Naive thymus-derived CD8-positive, alpha-beta T cell (primary cell): ENCODE measurements at regions not wholly inside any gene's neighbourhood (a gene's known extent, or its start where the extent isn't known, plus 50 kb on each side); places are given as distances from the start of the nearest gene placed in this dataset.

ENCODE experiments used
- ATAC-seq, 2 donors: fragments of 150-1000 bp; cut with Tn5 transposase in 1 of 2; sonication (Bioruptor Pico), chemical (Tn5 transposase) in 1 of 2; 1 replicate in 1 of 2; 2 replicates in 1 of 2; pipeline ENCODE4 v1.10.0; 2021; ENCODE audit warnings: mild to moderate bottlenecking in 2 of 2, moderate library complexity in 2 of 2
- POLR2A ChIA-PET: fragments of 350-600 bp; sonication (Branson Sonifier 250); formaldehyde crosslinking; loops from one replicate; lab custom pipeline; 2021; ENCODE audit warnings: antibody characterized with exemption; lab: Charles Lee
- DNase-seq, 10 donors: peaks; one replicate each; pipeline versions ENCODE4 v3.0.0 to v3.0.0-alpha.2; 2020 to 2022
- H3K27ac Mint-ChIP-seq, 10 donors: one replicate each; pipeline ENCODE4 v1.8.0; 2020 to 2022; ENCODE audit warnings: mild to moderate bottlenecking in 10 of 10, mixed read lengths in 10 of 10, moderate library complexity in 4 of 10, inconsistent platforms in 1 of 10
- H3K27me3 Mint-ChIP-seq, 5 donors: one replicate each; pipeline ENCODE4 v1.8.0; 2021 to 2022; ENCODE audit warnings: mixed read lengths in 5 of 5
- H3K36me3 Mint-ChIP-seq, 3 donors: one replicate each; pipeline ENCODE4 v1.8.0; 2020 to 2022; ENCODE audit warnings: mixed read lengths in 3 of 3, mild to moderate bottlenecking in 2 of 3, inconsistent platforms in 1 of 3
- H3K4me1 Mint-ChIP-seq, 4 donors: one replicate each; pipeline ENCODE4 v1.8.0; 2021 to 2022; ENCODE audit warnings: mixed read lengths in 4 of 4
- H3K4me3 Mint-ChIP-seq, 10 donors: one replicate each; pipeline ENCODE4 v1.8.0; 2020 to 2022; ENCODE audit warnings: mild to moderate bottlenecking in 10 of 10, mixed read lengths in 10 of 10, moderate library complexity in 6 of 10, inconsistent platforms in 1 of 10
- H3K9me3 Mint-ChIP-seq, 9 donors: one replicate each; pipeline ENCODE4 v1.8.0; 2020 to 2022; ENCODE audit warnings: mixed read lengths in 9 of 9, mild to moderate bottlenecking in 3 of 9, inconsistent platforms in 1 of 9, moderate library complexity in 1 of 9

- H3K27me3 Mint-ChIP-seq, result no peaks in the 10 kb centered on the region
- H3K27ac Mint-ChIP-seq, result peak overlapping the region in 2 of 10 donors; percentile 4 to 6
- H3K9me3 Mint-ChIP-seq, result peaks cover 0 to 15% (median 4%) of the 10 kb centered on the region in 9 donors
- ATAC-seq (no peak), DNase-seq (no peak)
- POLR2A ChIA-PET, result no interaction called here
- H3K4me3 Mint-ChIP-seq, result no peak overlapping the region
- peaks cover 0 to 12% (median 7%) of the 10 kb centered on the region in 3 donors for H3K36me3 Mint-ChIP-seq
- H3K4me1 Mint-ChIP-seq, result peaks cover 8 to 19% (median 16%) of the 10 kb centered on the region in 4 donors
Observed at GRCh38 chr21:15480160-15480559, 249.6 kb upstream of the USP25 start.

- Mint-ChIP-seq H3K4me3 (peak overlapping the region in 5 of 10 donors; percentile 2 to 51 (median 23)), H3K27ac (peak overlapping the region in 3 of 10 donors; percentile 18 to 67 (median 33)), H3K36me3 (peaks cover 0 to 4% (median 0%) of the 10 kb centered on the region in 3 donors), H3K4me1 (peaks cover 8 to 19% (median 16%) of the 10 kb centered on the region in 4 donors), H3K27me3 (no peaks in the 10 kb centered on the region), H3K9me3 (no peaks in the 10 kb centered on the region)
- DNase-seq (peak; percentile 52 to 85 (median 72)), ATAC-seq (peak; percentile 97 to 100)
- POLR2A ChIA-PET, result interaction anchor here (1.0 to 1.1 kb wide), 2 partner anchors 417 to 418 kb away, joined by 3 to 4 read pairs; partner anchors contain the start of gene NRIP1
Observed at GRCh38 chr21:15483138-15483780, 246.5 kb upstream of the USP25 start.

GRCh38 chr21:15486460-15487195, 243.2 kb upstream of the USP25 start:
- no peak for DNase-seq
- Mint-ChIP-seq H3K36me3 (no peaks in the 10 kb centered on the region), H3K9me3 (no peaks in the 10 kb centered on the region), H3K4me3 (no peak overlapping the region), H3K4me1 (peaks cover 2 to 10% (median 7%) of the 10 kb centered on the region in 4 donors), H3K27ac (peak overlapping the region in 1 of 10 donors; percentile 42), H3K27me3 (no peaks in the 10 kb centered on the region)
- no peak for ATAC-seq
- POLR2A ChIA-PET, result interaction anchor here (0.8 kb wide), 1 partner anchor 422 kb away, joined by 3 read pairs; the partner anchor contains the start of gene NRIP1

GRCh38 chr21:15487196-15487550, 242.6 kb upstream of the USP25 start:
- Mint-ChIP-seq H3K27me3 (no peaks in the 10 kb centered on the region), H3K27ac (no peak overlapping the region), H3K36me3 (no peaks in the 10 kb centered on the region), H3K4me3 (no peak overlapping the region), H3K9me3 (no peaks in the 10 kb centered on the region), H3K4me1 (peaks cover 2 to 10% (median 7%) of the 10 kb centered on the region in 4 donors)
- POLR2A ChIA-PET, result interaction anchor here (0.8 kb wide), 1 partner anchor 423 kb away, joined by 3 read pairs; the partner anchor contains the start of gene NRIP1
- DNase-seq (no peak), ATAC-seq (no peak)

- no peak for DNase-seq
- Mint-ChIP-seq H3K4me3 (no peak overlapping the region), H3K36me3 (no peaks in the 10 kb centered on the region), H3K9me3 (no peaks in the 10 kb centered on the region), H3K27me3 (no peaks in the 10 kb centered on the region), H3K27ac (no peak overlapping the region), H3K4me1 (peaks cover 0 to 6% (median 2%) of the 10 kb centered on the region in 4 donors)
- POLR2A ChIA-PET, result no interaction called here
- no peak for ATAC-seq
Observed at GRCh38 chr21:15491100-15491499, 238.7 kb upstream of the USP25 start.

GRCh38 chr21:15493646-15494045, 236.1 kb upstream of the USP25 start:
- Mint-ChIP-seq H3K27me3 (no peaks in the 10 kb centered on the region), H3K9me3 (no peaks in the 10 kb centered on the region), H3K36me3 (no peaks in the 10 kb centered on the region), H3K4me1 (peaks cover 0 to 6% (median 2%) of the 10 kb centered on the region in 4 donors), H3K4me3 (no peak overlapping the region), H3K27ac (no peak overlapping the region)
- DNase-seq (no peak), ATAC-seq (no peak)
- POLR2A ChIA-PET, result no interaction called here

- ATAC-seq (no peak), DNase-seq (no peak)
- Mint-ChIP-seq H3K4me3 (no peak overlapping the region), H3K9me3 (no peaks in the 10 kb centered on the region), H3K36me3 (no peaks in the 10 kb centered on the region), H3K4me1 (peaks cover 0 to 6% (median 2%) of the 10 kb centered on the region in 4 donors), H3K27ac (no peak overlapping the region), H3K27me3 (no peaks in the 10 kb centered on the region)
- POLR2A ChIA-PET, result no interaction called here
Observed at GRCh38 chr21:15494481-15494880, 235.3 kb upstream of the USP25 start.

- Mint-ChIP-seq H3K36me3 (peaks cover 0 to under 1% (median 0%) of the 10 kb centered on the region in 3 donors), H3K4me1 (peaks cover 0 to 3% (median 2%) of the 10 kb centered on the region in 4 donors), H3K4me3 (no peak overlapping the region), H3K9me3 (no peaks in the 10 kb centered on the region), H3K27me3 (no peaks in the 10 kb centered on the region), H3K27ac (no peak overlapping the region)
- ATAC-seq, result no peak
- DNase-seq, result no peak
- POLR2A ChIA-PET, result interaction anchor here (1.0 kb wide), 1 partner anchor 25 kb away, joined by 3 read pairs; no protein-coding TSS in a partner anchor
Observed at GRCh38 chr21:15495965-15496364, 233.8 kb upstream of the USP25 start.

- no peak overlapping the region for H3K27ac Mint-ChIP-seq
- H3K4me3 Mint-ChIP-seq, result no peak overlapping the region
- no peaks in the 10 kb centered on the region for H3K27me3 Mint-ChIP-seq
- POLR2A ChIA-PET, result interaction anchor here (1.0 kb wide), 1 partner anchor 24 kb away, joined by 3 read pairs; no protein-coding TSS in a partner anchor
- peaks cover 0 to 3% (median 0%) of the 10 kb centered on the region in 4 donors for H3K4me1 Mint-ChIP-seq
- no peaks in the 10 kb centered on the region for H3K9me3 Mint-ChIP-seq
- ATAC-seq (no peak), DNase-seq (no peak)
- peaks cover 0 to 1% (median 0%) of the 10 kb centered on the region in 3 donors for H3K36me3 Mint-ChIP-seq
Observed at GRCh38 chr21:15496911-15497310, 232.9 kb upstream of the USP25 start.

- Mint-ChIP-seq H3K27ac (no peak overlapping the region), H3K4me3 (no peak overlapping the region), H3K9me3 (no peaks in the 10 kb centered on the region), H3K4me1 (peaks cover 0 to 3% (median 0%) of the 10 kb centered on the region in 4 donors), H3K27me3 (no peaks in the 10 kb centered on the region), H3K36me3 (peaks cover 0 to 5% (median 0%) of the 10 kb centered on the region in 3 donors)
- POLR2A ChIA-PET, result no interaction called here
- DNase-seq, result no peak
- no peak for ATAC-seq
Observed at GRCh38 chr21:15498455-15498854, 231.3 kb upstream of the USP25 start.

GRCh38 chr21:15506086-15506485, 223.7 kb upstream of the USP25 start:
- no peak for ATAC-seq
- POLR2A ChIA-PET, result no interaction called here
- Mint-ChIP-seq H3K4me3 (no peak overlapping the region), H3K27me3 (no peaks in the 10 kb centered on the region), H3K4me1 (no peaks in the 10 kb centered on the region), H3K27ac (no peak overlapping the region), H3K9me3 (peaks cover 0 to 3% (median 0%) of the 10 kb centered on the region in 9 donors), H3K36me3 (peaks cover 0 to 4% (median 4%) of the 10 kb centered on the region in 3 donors)
- no peak for DNase-seq

- Mint-ChIP-seq H3K27me3 (no peaks in the 10 kb centered on the region), H3K27ac (no peak overlapping the region), H3K4me1 (peaks cover 0 to 6% (median 4%) of the 10 kb centered on the region in 4 donors), H3K4me3 (no peak overlapping the region), H3K9me3 (peaks cover 0 to 3% (median 0%) of the 10 kb centered on the region in 9 donors), H3K36me3 (peaks cover 0 to 4% (median 0%) of the 10 kb centered on the region in 3 donors)
- no peak for ATAC-seq
- POLR2A ChIA-PET, result interaction anchor here (0.7 kb wide), 1 partner anchor 362 kb away, joined by 3 read pairs; no protein-coding TSS in a partner anchor
- DNase-seq, result no peak
Observed at GRCh38 chr21:15508554-15508953, 221.2 kb upstream of the USP25 start.
